Sigmoid colon (tissue), 3 donors: ENCODE measurements at regions not wholly inside any gene's neighbourhood (a gene's known extent, or its start where the extent isn't known, plus 50 kb on each side); places are given as distances from the start of the nearest gene placed in this dataset.

Experiments
- POLR2A ChIP-seq, 2 donors: fragments of 450-650 bp; IDR thresholded peaks; one replicate each; pipeline ENCODE4 v1.6.1; 2016; ENCODE audit warnings: antibody characterized with exemption in 2 of 2, mild to moderate bottlenecking in 2 of 2, moderate library complexity in 2 of 2
- TF ChIP-seq, protein P1 (sequence below), 4 experiments: fragments of 450-650 bp in 3 of 4; fragments of 200-600 bp in 1 of 4; IDR thresholded peaks; one replicate each; pipeline ENCODE4 v1.5.1; 2016 to 2019; ENCODE audit warnings: antibody characterized with exemption in 4 of 4, mild to moderate bottlenecking in 3 of 4, moderate library complexity in 2 of 4

DNA sequence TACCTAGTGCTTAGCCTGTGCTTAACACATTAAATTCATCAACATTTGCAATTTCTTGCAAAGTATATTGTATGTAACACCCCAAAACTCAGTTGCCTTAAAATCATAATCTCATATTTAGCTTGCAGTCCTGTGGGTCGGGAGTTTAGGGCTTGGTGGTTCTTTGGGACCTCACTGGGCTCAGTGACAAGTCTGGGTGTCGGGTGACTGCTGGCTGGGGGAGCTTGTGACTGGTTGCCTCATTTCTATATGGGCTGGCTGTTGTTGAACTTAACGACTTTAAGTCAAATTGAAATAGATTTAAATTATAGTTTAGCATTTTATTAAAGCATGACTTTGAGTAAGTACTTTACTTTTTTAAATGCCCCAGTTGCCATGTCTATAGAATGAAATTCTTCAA lies 401.4 kb upstream of the NR3C2 start:
- TF ChIP-seq, protein P1, sequence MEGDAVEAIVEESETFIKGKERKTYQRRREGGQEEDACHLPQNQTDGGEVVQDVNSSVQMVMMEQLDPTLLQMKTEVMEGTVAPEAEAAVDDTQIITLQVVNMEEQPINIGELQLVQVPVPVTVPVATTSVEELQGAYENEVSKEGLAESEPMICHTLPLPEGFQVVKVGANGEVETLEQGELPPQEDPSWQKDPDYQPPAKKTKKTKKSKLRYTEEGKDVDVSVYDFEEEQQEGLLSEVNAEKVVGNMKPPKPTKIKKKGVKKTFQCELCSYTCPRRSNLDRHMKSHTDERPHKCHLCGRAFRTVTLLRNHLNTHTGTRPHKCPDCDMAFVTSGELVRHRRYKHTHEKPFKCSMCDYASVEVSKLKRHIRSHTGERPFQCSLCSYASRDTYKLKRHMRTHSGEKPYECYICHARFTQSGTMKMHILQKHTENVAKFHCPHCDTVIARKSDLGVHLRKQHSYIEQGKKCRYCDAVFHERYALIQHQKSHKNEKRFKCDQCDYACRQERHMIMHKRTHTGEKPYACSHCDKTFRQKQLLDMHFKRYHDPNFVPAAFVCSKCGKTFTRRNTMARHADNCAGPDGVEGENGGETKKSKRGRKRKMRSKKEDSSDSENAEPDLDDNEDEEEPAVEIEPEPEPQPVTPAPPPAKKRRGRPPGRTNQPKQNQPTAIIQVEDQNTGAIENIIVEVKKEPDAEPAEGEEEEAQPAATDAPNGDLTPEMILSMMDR (IDR thresholded peaks at IDR 0.05), result no peak
- no peak for TF ChIP-seq POLR2A (IDR thresholded peaks at IDR 0.05)
